HG03108 (cell line): ENCODE measurements at regions not wholly inside any gene's neighbourhood (a gene's known extent, or its start where the extent isn't known, plus 50 kb on each side); places are given as distances from the start of the nearest gene placed in this dataset.
"Not testable (repeated sequence)": the region's sequence is repeated elsewhere in the genome, so short reads cannot be mapped to it uniquely, and the experiment has no call there.

Experiments used
- ATAC-seq: cut with Tn5 transposase; IDR thresholded peaks from one replicate; pipeline ENCODE4 v1.9.1; 2021; ENCODE audit warnings: moderate library complexity; ENCODE audit not compliant: unreplicated experiment

- ATAC-seq = not testable (repeated sequence)
These were observed 219.9 kb upstream of the PRSS58 start for GRCh38 chr7:142477801-142478200.

- ATAC-seq = no peak
These were observed 219.3 kb upstream of the PRSS58 start for GRCh38 chr7:142477079-142477651.

- ATAC-seq = no peak
These were observed 218.2 kb upstream of the PRSS58 start for GRCh38 chr7:142476077-142476476.

- no peak for ATAC-seq
These were observed 214.0 kb upstream of the PRSS58 start for GRCh38 chr7:142471820-142472219.

GRCh38 chr7:142470544-142470830 lies 212.6 kb upstream of the PRSS58 start:
- ATAC-seq = no peak

GRCh38 chr7:142469696-142470543 lies 212.1 kb upstream of the PRSS58 start:
- ATAC-seq = no peak

GRCh38 chr7:142468871-142469665 lies 211.2 kb upstream of the PRSS58 start:
- no peak for ATAC-seq

- ATAC-seq = not testable (repeated sequence)
These were observed 209.3 kb upstream of the PRSS58 start for GRCh38 chr7:142467056-142467655.

GRCh38 chr7:142463401-142463850 lies 205.6 kb upstream of the PRSS58 start:
- ATAC-seq = no peak

- ATAC-seq = no peak
These were observed 203.6 kb upstream of the PRSS58 start for GRCh38 chr7:142461437-142461836.

GRCh38 chr7:142460402-142461117 lies 202.7 kb upstream of the PRSS58 start:
- ATAC-seq = no peak

- ATAC-seq = peak; percentile 76
These were observed 201.7 kb upstream of the PRSS58 start for GRCh38 chr7:142459551-142459963.

GRCh38 chr7:142457146-142457703 lies 199.4 kb upstream of the PRSS58 start:
- ATAC-seq = no peak

- no peak for ATAC-seq
These were observed 197.5 kb upstream of the PRSS58 start for GRCh38 chr7:142455392-142455791.

- no peak for ATAC-seq
These were observed 197.0 kb upstream of the PRSS58 start for GRCh38 chr7:142454862-142455261.

- ATAC-seq = no peak
These were observed 194.9 kb upstream of the PRSS58 start for GRCh38 chr7:142452791-142453190.

- no peak for ATAC-seq
These were observed 194.0 kb upstream of the PRSS58 start for GRCh38 chr7:142451817-142452216.

GRCh38 chr7:142451296-142451695 lies 193.4 kb upstream of the PRSS58 start:
- ATAC-seq = no peak

- no peak for ATAC-seq
These were observed 192.8 kb upstream of the PRSS58 start for GRCh38 chr7:142450695-142451094.

- no peak for ATAC-seq
These were observed 192.3 kb upstream of the PRSS58 start for GRCh38 chr7:142450206-142450605.
